Stomach (tissue), 4 donors: ENCODE measurements at regions not wholly inside any gene's neighbourhood (a gene's known extent, or its start where the extent isn't known, plus 50 kb on each side); places are given as distances from the start of the nearest gene placed in this dataset.

ENCODE experiments used
- POLR2A ChIP-seq, 4 donors: fragments of 450-650 bp; IDR thresholded peaks; one replicate each; pipeline ENCODE4 v1.6.1; 2016; ENCODE audit warnings: antibody characterized with exemption in 4 of 4, control low read depth in 2 of 4, mild to moderate bottlenecking in 1 of 4, moderate library complexity in 1 of 4
- TF ChIP-seq, protein P1 (sequence below), 7 experiments: fragments of 450-650 bp in 4 of 7; fragments of 200-600 bp in 3 of 7; sonication (generic) in 3 of 7; IDR thresholded peaks; one replicate each; pipeline ENCODE4 v1.5.1; 2016 to 2019; ENCODE audit warnings: antibody characterized with exemption in 7 of 7, control low read depth in 2 of 7, mild to moderate bottlenecking in 1 of 7

DNA sequence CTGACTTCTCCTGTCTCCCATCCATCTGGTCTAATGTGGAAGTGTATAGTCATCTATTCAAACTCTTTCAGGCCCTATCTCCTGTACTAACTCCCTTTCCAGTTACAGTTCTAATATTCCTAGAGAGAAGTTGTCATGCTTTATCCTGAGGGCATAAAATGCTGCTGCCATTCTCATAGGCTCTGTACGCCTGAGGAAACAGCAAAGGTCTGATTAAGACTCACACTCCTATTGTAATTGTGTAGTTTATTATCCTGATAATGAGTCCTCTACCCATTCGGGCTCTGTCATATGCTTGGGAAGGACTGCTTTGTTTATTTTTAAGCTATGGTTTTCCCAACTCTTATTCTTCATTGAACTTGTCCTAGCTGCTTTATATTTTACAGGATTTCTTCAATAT lies 290.4 kb downstream of the TMEM38B start:
- TF ChIP-seq, protein P1, sequence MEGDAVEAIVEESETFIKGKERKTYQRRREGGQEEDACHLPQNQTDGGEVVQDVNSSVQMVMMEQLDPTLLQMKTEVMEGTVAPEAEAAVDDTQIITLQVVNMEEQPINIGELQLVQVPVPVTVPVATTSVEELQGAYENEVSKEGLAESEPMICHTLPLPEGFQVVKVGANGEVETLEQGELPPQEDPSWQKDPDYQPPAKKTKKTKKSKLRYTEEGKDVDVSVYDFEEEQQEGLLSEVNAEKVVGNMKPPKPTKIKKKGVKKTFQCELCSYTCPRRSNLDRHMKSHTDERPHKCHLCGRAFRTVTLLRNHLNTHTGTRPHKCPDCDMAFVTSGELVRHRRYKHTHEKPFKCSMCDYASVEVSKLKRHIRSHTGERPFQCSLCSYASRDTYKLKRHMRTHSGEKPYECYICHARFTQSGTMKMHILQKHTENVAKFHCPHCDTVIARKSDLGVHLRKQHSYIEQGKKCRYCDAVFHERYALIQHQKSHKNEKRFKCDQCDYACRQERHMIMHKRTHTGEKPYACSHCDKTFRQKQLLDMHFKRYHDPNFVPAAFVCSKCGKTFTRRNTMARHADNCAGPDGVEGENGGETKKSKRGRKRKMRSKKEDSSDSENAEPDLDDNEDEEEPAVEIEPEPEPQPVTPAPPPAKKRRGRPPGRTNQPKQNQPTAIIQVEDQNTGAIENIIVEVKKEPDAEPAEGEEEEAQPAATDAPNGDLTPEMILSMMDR (IDR thresholded peaks at IDR 0.05), result no peak
- TF ChIP-seq POLR2A (IDR thresholded peaks at IDR 0.05), result no peak
